ENCODE measurements at regions not wholly inside any gene's neighbourhood (a gene's known extent, or its start where the extent isn't known, plus 50 kb on each side); places are given as distances from the start of the nearest gene placed in this dataset.

GRCh38 chrX:15072259-15072658 lies 197.6 kb downstream of the ASB9 start:
- ChIA-PET CTCF (no interaction called here), POLR2A (no interaction called here)
- Histone ChIP-seq H3K27ac (ENCODE audit: insufficient read depth, low read depth, low read length) (no peak overlapping the region), H3K9me1 (replicated peaks; ENCODE audit: control insufficient read depth, extremely low read depth, insufficient read depth, low read length) (no peaks in the 10 kb centered on the region), H3K9ac (replicated peaks; ENCODE audit: extremely low read depth, insufficient read depth, low read length) (no peak overlapping the region), H3K4me1 (ENCODE audit: control insufficient read depth, extremely low read depth, insufficient read depth, low read length) (no peaks in the 10 kb centered on the region), H4K20me1 (replicated peaks; ENCODE audit: control insufficient read depth, extremely low read depth, insufficient read depth, low read length) (no peaks in the 10 kb centered on the region), H3K36me3 (ENCODE audit: control insufficient read depth in 2 of 2, extremely low read depth in 1 of 2, insufficient read depth in 2 of 2, low read length in 2 of 2) (no peaks in the 10 kb centered on the region), H3K4me2 (ENCODE audit: insufficient read depth, low read length) (no peak overlapping the region), H3K9me3 (replicated peaks; ENCODE audit: control insufficient read depth, insufficient read depth, low read length) (no peaks in the 10 kb centered on the region), H2AFZ (ENCODE audit: low read depth, low read length) (no peak overlapping the region), H3K79me2 (ENCODE audit: control insufficient read depth, insufficient read depth, low read length) (no peaks in the 10 kb centered on the region), H3K27me3 (ENCODE audit: control insufficient read depth in 2 of 2, insufficient read depth in 2 of 2, low read length in 2 of 2) (no peaks in the 10 kb centered on the region), H3K4me3 (replicated peaks in 1 of 3; ENCODE audit: insufficient read depth in 1 of 3, low read depth in 1 of 3, low read length in 3 of 3) (no peak overlapping the region)
- DNase-seq (ENCODE audit: low read depth, low spot score) (no peak), FAIRE-seq (no peak)
- no TSS peak for BruUV-seq (replicated peaks)
- dilution Hi-C loops (cut with MboI; ENCODE audit: extremely low pct_ligation_motif_present, low sequenced_read_pairs) (no loop called here), intact Hi-C loops (cut with micrococcal nuclease) (no loop called here)
- TF ChIP-seq POLR2AphosphoS5 (IDR thresholded peaks at IDR 0.05; ENCODE audit: insufficient read depth, low read depth, low read length) (no peak), GATA2 (IDR thresholded peaks at IDR 0.05; ENCODE audit: insufficient read depth, insufficient read length, low read depth, low read length) (no peak), FOS (IDR thresholded peaks at IDR 0.05; ENCODE audit: borderline replicate concordance, insufficient read depth, low read length) (no peak), MYC (IDR thresholded peaks at IDR 0.05; ENCODE audit: low read depth, low read length) (no peak), EZH2 (IDR thresholded peaks at IDR 0.05; ENCODE audit: borderline replicate concordance, low read depth, low read length, severe bottlenecking) (no peak)
- TF ChIP-seq, protein P1, sequence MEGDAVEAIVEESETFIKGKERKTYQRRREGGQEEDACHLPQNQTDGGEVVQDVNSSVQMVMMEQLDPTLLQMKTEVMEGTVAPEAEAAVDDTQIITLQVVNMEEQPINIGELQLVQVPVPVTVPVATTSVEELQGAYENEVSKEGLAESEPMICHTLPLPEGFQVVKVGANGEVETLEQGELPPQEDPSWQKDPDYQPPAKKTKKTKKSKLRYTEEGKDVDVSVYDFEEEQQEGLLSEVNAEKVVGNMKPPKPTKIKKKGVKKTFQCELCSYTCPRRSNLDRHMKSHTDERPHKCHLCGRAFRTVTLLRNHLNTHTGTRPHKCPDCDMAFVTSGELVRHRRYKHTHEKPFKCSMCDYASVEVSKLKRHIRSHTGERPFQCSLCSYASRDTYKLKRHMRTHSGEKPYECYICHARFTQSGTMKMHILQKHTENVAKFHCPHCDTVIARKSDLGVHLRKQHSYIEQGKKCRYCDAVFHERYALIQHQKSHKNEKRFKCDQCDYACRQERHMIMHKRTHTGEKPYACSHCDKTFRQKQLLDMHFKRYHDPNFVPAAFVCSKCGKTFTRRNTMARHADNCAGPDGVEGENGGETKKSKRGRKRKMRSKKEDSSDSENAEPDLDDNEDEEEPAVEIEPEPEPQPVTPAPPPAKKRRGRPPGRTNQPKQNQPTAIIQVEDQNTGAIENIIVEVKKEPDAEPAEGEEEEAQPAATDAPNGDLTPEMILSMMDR (IDR thresholded peaks at IDR 0.05; ENCODE audit: extremely low read depth in 1 of 2, insufficient read depth in 1 of 2, low read depth in 1 of 2, low read length in 2 of 2): no peak

GRCh38 chrX:15059474-15059873 lies 186.3 kb downstream of the MOSPD2 start:
- TF ChIP-seq, protein P2, sequence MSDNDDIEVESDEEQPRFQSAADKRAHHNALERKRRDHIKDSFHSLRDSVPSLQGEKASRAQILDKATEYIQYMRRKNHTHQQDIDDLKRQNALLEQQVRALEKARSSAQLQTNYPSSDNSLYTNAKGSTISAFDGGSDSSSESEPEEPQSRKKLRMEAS (IDR thresholded peaks at IDR 0.05; ENCODE audit: insufficient read depth, insufficient read length): no peak
- TF ChIP-seq, protein P1 (IDR thresholded peaks at IDR 0.05; ENCODE audit: extremely low read depth in 1 of 2, insufficient read depth in 1 of 2, low read depth in 1 of 2, low read length in 2 of 2): no peak
- TF ChIP-seq JUN (IDR thresholded peaks at IDR 0.05; ENCODE audit: borderline replicate concordance, insufficient read depth, insufficient read length, low read depth) (no peak), EZH2 (IDR thresholded peaks at IDR 0.05; ENCODE audit: borderline replicate concordance, low read depth, low read length, severe bottlenecking) (no peak), MYC (IDR thresholded peaks at IDR 0.05; ENCODE audit: low read depth, low read length) (no peak), POLR2A (IDR thresholded peaks at IDR 0.05; ENCODE audit: low read depth, low read length) (no peak), FOS (IDR thresholded peaks at IDR 0.05; ENCODE audit: borderline replicate concordance, insufficient read depth, low read length) (no peak), POLR2AphosphoS5 (IDR thresholded peaks at IDR 0.05; ENCODE audit: insufficient read depth, low read depth, low read length) (no peak), GATA2 (IDR thresholded peaks at IDR 0.05; ENCODE audit: insufficient read depth, insufficient read length, low read depth, low read length) (no peak)
- H4K20me1 ChIP-seq (replicated peaks; ENCODE audit: control insufficient read depth, extremely low read depth, insufficient read depth, low read length): no peaks in the 10 kb centered on the region
- dilution Hi-C loops (cut with MboI; ENCODE audit: extremely low pct_ligation_motif_present, low sequenced_read_pairs): no loop called here
- H3K9me1 ChIP-seq (replicated peaks; ENCODE audit: control insufficient read depth, extremely low read depth, insufficient read depth, low read length): no peaks in the 10 kb centered on the region
- H3K27me3 ChIP-seq (ENCODE audit: control insufficient read depth in 2 of 2, insufficient read depth in 2 of 2, low read length in 2 of 2): no peaks in the 10 kb centered on the region
- no peak overlapping the region for H3K27ac ChIP-seq (ENCODE audit: insufficient read depth, low read depth, low read length)
- no peak overlapping the region for H3K4me2 ChIP-seq (ENCODE audit: insufficient read depth, low read length)
- H3K4me1 ChIP-seq (ENCODE audit: control insufficient read depth, extremely low read depth, insufficient read depth, low read length): no peaks in the 10 kb centered on the region
- no peaks in the 10 kb centered on the region for H3K9me3 ChIP-seq (replicated peaks; ENCODE audit: control insufficient read depth, insufficient read depth, low read length)
- H3K4me3 ChIP-seq (replicated peaks in 1 of 3; ENCODE audit: insufficient read depth in 1 of 3, low read depth in 1 of 3, low read length in 3 of 3): no peak overlapping the region
- H2AFZ ChIP-seq (ENCODE audit: low read depth, low read length): no peak overlapping the region
- no TSS peak for BruUV-seq (replicated peaks)
- ChIA-PET CTCF (no interaction called here), POLR2A (no interaction called here)
- H3K9ac ChIP-seq (replicated peaks; ENCODE audit: extremely low read depth, insufficient read depth, low read length): no peak overlapping the region
- no peaks in the 10 kb centered on the region for H3K36me3 ChIP-seq (ENCODE audit: control insufficient read depth in 2 of 2, extremely low read depth in 1 of 2, insufficient read depth in 2 of 2, low read length in 2 of 2)
- DNase-seq (ENCODE audit: low read depth, low spot score): no peak
- no peak for FAIRE-seq
- no peaks in the 10 kb centered on the region for H3K79me2 ChIP-seq (ENCODE audit: control insufficient read depth, insufficient read depth, low read length)
- intact Hi-C loops (cut with micrococcal nuclease): no loop called here
